NCI-H510A treated with DMSO at 0.1 percent for 48 hours (cell line): ENCODE measurements at regions not wholly inside any gene's neighbourhood (a gene's known extent, or its start where the extent isn't known, plus 50 kb on each side); places are given as distances from the start of the nearest gene placed in this dataset.
"Not testable (repeated sequence)": the region's sequence is repeated elsewhere in the genome, so short reads cannot be mapped to it uniquely, and the experiment has no call there.

ENCODE experiments used
- DNase-seq: peaks from one replicate; lab custom pipeline; 2025; lab: John Stamatoyannopoulos, UW

DNA sequence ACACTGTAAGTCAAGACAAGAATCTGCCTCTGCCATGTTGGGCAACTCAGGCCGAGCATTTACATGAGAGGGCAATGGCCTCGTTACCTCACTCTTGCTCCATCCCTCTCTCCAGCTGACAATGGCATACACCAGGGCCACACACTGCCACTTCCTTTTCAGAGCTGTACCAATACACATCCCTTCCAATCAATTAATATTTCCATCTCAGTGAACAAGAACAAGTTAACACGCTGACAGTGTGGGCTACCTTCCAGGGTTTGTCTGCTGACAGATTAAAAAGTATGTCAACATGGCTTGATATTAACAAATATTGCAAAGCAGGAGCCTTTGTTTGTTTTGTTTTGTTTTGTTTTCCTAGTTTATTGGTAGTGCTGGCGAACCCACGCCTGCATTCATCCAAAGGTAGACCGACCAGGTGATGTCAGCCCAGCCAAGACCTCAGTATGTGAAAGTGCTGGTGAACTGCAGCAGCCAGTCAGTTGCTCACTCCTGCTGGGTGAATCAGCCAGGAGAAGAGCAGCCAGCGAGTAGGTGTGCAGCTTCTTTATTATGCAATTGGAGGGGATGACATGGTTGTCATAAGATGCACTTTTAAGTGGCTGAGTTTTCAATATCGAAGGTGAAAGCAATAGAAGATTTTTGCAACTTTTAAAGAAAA lies 487.3 kb upstream of the JARID2 start:
- DNase-seq, result peak; percentile 32

DNA sequence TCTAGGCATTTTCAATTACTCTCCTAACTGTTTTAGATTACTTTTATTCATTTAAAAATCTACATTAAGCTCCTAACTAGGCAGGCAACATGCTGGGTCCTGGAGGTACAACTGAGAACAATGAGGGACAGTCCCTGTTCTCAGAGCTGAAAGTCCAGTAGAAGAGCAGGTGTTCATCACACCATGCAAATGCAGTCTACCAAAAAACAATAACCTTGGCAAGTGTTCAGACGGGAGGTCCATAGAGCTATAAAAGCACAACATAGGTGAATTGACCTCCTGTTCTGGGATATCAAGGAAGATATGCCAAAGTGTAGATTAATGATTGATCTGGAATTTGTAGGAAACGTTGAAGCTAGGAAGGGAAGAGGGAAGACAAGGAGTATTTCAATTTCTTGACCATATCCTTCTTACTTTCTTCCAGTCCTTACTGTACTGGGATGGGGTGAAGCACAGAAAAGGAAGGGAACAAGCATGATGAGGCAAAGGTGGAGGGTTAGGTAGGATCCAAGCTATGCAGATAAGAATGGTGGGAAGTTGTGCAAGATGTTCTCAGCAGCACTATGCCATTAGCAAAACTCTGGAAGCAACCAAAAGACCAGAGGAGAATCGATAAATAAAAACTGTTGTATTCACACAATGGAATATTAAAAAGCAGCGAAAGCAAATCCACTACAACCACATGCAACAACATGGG lies 485.7 kb upstream of the JARID2 start:
- DNase-seq, result no peak

DNA sequence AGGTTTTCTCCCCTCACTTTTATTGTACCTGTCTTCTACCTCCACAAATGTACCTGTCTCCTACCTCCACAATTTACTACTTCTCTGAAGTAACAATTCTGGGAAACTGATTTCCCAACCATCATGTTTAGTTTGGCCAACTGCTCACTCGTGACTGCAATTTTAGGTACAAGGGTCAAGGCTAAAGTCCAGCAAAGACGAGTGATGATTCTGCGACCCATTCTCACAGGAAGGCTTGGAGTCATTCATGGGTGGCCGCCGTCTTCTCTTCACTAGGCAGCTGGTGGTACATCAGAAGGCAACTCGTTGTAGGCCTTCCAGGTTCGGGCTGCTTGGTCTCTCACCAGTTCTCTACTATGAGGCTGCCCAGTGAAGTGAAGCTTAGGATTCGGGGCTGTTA lies 483.8 kb upstream of the JARID2 start:
- DNase-seq, result no peak

DNA sequence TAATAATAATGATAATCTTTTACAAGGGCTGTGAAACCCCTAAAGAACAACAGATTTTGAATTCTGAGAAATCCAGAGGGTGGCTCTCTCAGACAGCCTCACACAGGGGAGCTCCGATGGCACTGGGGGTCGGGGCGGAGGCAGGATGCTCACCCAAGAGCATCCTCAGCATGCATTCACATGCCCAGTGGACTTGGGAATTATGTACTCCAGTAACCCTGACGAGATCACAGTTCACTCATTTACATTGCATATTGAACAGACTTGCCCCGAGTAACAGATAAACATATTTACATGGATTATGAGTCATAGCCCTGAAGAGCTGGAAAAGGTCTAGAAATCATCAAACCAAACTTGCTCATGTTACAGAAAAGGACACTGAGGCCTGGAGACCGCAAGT lies 482.7 kb upstream of the JARID2 start:
- DNase-seq, result no peak

DNA sequence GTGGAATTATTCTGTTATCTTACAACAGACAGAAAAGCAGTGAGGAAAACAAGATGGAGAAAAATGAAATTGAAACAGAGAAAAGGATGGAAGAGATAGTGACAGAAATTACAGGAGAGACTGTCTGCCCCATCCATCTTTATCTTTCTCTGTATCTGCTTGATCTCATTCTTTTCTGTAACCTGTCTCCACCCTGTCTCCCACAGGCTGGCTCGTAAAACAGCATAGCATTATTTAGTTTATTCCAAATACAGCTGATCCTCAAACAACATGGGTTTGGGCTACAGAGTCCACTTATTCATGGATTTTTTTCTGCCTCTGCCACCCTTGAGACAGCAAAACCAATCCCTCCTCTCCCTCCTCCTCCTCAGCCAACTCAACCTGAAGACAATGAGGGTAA lies 482.3 kb upstream of the JARID2 start:
- no peak for DNase-seq

DNA sequence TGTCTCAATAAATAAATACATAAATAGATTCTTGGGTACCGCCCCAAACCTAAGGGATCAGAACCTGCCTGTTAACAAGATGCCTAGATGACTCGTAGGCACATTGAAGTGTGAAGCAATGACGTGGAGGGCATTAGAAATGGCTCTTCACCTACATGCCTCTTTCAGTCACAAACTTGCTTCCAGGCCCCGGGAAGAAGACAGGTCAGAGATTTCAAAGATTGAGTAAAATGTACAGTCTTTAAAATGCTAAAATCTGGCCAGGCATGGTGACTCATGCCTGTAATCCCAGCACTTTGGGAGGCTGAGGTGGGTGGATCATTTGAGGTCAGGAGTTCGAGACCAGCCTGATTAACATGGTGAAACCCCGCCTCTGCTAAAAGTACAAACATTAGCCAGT lies 480.8 kb upstream of the JARID2 start:
- DNase-seq, result no peak

DNA sequence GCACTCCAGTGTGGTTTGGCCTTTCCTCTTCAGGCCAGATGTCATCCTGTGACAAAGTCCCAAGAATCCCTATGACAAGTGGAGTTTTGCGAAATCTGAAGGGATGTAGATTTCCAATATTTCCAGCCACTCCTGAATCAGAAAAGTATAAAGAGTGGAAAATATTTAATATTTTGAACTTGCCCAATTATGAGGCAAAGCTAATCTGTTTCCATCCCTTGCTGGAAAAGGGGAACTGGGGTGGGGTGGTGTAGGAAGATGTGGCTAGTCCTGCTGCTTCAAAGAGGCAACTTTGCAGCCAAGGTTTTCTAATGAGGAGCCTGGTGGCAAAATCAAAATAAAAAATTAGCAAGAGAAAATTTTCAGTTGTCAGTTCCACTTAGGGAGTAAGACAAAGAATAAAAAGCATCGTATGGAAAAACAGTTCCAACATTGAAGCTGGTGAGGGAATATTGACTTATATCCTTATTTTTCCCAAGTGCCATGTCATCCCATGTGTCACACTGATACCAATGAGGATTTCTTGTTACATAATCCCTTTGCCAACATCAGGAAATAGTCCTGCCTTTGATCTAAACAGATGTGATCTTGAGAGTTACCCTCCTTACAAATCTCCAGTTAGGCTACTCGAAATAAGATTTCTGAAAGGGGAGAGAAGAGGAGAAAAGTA lies 480.0 kb upstream of the JARID2 start:
- DNase-seq, result no peak

DNA sequence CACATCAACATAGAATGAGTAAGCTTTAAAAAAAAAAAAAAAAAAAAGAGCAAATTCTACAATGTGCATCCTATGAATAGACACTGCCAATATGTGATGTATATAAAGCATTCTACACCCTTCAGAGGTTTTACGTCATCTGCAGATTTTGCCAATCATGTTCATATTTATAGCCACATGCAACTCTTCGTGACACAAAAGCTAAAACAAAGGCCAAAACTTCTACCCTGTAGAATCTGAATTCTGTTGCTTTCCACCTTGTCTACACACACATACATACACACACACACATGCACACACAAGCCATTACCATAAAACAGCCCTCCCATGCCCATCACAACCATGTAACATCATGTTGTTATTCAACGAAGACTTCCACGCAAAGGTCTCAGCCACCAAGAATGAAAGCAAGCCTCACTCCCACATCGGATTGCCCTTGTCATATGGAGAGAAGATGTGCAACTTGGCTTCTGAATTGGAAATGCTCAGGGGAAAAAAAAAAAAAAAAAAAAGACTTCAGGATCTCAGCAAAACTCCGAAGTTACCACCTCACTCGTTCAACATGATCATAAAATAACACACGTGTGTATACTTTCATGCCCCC lies 479.4 kb upstream of the JARID2 start:
- no peak for DNase-seq

DNA sequence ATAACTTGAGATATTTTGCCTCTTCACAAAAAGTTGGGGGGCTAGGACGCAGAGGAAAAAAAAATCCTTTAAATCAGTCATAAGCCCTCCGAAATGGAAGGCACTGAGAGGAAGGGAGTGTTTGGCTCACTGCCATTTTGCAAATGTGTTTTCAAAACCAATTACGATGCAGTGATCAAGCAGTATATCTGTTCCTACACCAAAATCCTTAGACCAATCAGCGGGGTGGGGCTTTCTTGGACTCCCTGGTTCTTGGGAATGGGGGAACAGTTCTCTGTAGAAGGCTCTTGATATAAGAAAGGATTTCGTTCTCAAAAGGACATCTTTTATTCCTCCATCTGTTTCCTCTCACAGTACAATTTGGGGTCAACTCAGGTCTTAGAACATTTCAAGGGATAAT lies 478.6 kb upstream of the JARID2 start:
- no peak for DNase-seq

DNA sequence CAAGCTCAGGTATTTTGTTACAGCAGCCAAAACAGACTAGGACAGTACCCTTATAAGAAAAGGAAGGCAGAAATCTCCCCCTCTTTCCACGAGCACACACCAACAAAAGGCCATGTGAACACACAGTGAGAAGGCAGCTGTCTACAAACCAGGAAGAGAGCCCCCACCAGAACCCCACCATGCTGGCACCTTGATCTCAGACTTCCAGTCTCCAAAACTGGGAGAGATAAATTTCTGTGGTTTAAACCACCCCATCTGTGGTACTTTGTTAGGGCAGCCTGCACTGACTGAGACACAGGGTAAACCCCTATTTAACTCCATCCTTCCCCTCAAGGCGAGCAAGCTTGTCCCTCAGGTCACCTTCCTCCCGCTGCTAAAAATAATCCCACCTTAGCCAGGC lies 475.8 kb upstream of the JARID2 start:
- no peak for DNase-seq

DNA sequence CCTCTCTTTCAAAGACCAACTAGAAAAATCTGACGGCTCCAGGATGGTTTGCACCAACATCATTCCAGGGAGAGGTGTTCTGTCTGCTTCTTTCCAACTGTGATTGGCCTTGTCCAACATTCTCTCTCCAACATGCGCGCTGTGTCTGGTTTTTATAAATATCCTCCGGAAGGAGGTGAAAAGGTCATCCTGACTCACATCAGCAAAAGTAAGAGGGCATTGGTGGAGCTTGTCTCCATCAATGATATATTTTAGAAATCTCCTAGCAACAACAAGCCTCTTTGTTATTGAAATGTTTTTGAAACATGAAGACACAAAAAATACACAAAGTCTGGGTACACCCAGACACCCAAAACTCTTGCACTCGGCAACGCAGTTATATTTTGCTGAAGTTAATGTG lies 475.3 kb upstream of the JARID2 start:
- no peak for DNase-seq

DNA sequence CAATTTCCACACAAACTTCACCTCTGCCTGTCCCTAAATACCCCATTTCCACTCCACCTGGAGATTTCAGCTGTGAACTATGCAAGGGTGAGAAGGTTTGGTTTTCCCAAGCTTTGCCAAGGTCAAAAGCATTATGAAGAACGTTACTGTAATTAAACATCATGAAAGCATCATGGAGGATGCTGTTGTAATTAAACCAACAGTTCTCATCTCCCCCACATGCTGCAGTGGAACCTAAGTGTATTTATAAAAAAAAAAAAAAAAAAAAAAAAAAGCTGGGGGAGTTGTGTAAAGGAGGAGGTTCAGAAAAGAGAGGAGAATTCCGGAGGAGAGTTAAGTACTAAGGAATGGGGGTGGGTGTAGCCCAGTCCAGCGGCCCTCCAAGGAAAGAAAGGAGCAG lies 474.9 kb upstream of the JARID2 start:
- no peak for DNase-seq

DNA sequence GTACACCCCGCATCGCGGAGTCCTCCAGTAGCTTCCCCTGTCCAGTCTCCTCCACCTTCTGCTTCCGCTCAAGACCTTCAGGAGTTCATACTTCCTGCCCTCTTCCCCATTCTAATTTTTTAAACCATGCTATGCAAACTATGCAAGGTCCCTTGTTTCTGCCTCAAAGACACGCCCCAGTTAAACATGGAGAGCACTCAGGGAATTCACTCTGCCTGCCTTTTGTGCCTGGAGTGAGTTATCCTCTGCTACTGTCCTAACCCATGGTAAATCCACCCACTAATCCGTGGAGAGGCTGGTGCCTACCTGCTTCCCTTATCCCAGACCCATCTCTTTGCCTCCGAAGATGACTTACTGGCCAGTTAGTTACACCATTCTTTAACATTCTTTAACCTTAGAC lies 473.7 kb upstream of the JARID2 start:
- no peak for DNase-seq

DNA sequence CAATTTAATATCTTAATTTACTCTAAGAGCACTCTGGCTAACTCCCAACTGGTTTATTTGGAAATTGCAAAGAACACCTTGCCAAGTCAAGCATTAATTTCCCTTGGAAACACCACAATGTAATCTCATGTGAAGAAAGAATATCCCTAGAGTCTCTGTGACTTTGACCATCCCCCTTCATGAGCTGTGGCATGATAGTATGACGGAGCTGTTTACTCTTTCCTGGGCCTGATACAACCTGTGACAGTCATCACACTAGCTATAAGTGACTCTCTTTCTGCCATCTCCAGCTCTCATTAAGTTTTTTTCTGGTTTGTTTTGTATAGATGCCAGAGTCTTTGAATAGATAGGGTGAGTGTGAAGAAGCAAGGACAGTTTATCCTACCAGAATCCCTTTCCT lies 470.3 kb upstream of the JARID2 start:
- peak; percentile 32 for DNase-seq

DNA sequence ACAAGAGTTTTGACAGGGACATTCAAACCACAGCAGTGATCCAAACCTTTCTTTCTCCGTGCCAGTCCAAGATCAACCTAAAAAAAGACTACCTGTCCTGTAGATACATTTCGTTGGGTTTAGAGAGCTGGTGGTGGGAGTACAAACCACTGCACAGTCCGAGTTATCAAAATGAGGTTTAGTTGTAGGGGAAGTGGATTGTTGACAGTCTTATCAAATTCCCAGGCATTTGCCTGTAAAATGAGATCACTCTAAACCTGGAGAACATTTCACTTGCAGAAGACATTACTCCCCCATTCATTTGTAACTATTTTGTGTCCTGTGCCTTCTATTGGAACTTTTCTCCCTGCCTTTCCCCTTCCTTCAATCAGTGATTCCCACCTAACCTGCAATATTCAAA lies 469.6 kb upstream of the JARID2 start:
- DNase-seq, result no peak

DNA sequence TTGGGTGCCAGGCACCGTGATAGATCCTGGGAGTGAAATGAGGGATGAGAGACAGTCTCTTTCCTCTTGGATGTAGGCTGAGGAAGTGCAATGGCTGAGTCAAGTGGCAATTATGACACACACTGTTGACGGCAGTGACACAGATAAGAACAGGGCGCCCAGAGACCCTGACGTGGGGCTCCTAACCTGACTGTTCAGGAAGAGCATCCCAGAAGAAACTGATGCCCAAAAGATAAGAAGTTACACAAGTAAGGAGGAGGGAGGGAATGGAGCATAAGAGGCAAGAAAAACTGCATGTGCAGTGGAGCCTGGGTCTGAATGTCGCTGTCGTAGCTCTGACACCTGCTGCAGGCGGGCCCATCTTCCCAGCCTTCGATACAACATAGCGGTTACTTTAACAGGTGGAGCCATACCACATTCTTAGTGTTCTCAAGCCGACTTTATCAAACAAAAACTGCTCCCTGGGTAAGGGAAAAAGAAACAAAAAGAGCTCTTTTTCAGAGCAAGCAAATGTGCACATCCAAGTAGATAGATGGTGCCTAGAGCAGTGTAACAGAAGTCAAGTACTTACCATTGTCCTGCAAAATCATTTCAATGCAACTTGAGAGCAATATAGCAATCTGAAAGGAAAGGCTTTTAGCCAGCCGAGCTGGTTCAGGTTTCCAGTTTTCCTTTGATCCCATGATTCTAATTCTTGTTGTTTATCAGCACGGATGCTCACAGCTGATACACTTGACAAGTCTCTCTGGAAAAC lies 463.9 kb upstream of the JARID2 start:
- peak; percentile 60 for DNase-seq

DNA sequence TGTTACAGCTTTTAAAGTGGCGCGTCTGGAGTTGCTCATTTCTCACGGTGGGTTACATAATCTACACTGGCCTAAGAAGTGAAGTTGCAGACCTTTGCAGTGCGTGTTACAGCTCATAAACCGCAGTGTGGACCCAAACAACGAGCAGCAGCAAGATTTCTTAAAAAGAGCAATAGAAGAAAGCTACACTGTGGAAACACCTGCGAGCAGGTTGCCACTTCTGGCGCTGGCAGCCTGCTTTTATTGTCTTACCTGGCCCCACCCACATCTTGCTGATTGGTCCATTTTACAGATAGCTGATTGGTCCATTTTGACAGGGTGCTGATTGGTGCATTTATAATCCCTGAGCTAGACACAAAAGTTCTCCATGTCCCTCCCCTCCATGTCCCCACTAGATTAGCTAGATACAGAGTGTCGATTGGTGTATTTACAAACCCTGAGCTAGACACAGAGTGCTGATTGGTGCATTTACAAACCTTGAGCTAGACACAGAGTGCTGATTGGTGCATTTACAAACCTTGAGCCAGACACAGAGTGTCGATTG lies 462.9 kb upstream of the JARID2 start:
- DNase-seq, result not testable (repeated sequence)

DNA sequence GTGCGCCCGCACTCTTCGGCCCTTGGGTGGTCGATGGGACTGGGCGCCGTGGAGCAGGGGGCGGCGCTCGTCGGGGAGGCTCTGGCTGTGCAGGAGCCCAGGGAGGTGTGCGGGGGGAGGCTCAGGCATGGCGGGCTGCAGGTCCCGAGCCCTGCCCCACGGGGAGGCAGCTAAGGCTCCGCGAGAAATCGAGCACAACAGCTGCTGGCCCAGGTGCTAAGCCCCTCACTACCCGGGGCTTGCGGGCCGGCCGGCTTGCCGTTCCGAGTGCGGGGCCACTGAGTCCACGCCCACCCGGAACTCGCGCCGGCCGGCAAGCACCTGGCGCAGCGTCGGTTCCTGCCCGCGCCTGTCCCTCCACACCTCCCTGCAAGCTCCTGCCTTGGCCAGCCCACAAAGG lies 462.3 kb upstream of the JARID2 start:
- DNase-seq, result no peak

DNA sequence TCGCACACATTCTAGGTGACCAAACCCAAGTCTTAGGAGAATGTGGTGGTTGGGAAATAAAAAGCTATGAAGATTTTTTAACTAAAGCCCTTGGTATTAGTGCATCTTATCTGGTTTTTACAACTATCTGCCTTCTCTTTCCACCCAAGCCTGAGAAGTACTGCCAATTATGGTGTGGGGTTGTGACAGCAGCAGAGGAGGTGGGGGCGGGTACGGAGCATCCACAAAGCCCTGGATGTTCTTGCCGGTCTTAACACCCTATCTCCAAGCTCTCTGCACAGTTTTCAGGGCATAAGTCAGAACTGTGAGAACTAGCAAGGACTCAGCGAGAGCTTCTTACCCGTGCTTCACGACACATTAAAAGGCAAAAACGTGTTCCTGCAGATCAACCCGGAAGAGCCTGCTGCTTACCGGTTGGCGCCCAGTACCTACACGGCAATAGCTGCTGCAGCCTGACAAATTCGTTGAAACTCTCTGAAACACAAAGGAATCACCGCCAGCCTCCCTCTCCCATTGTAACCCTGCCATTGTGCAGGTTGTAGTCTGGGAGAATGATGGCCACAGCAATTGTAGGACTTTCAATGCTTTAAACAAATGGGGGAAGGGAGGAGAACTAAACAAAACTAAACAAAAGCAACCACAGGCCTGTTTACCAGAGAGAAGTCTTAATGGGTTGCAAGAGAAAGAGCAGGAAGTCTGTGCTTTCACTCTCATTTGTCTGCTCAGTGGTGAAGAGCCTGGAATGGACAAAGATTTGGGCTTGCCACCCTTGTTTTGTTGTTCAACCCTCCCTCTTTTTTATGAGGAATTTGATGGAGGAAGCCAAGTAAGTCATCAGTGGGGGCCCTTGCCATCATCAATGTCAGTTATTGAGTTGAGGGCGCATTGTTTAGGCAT lies 461.0 kb upstream of the JARID2 start:
- peak; percentile 22 for DNase-seq

DNA sequence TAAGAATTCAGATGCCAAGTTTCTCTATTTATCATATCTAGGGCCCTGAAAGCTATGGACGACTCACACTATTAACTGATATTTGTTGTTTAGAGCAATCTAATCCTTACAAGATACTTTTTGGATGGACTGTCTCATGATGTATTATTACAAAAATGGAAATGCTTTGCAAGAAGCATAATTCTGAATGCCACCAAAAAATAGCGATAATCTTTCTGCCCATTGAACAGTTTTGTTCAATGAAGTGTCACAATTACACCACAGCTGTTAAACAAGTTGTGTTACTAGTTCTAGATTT lies 460.4 kb upstream of the JARID2 start:
- DNase-seq, result no peak

DNA sequence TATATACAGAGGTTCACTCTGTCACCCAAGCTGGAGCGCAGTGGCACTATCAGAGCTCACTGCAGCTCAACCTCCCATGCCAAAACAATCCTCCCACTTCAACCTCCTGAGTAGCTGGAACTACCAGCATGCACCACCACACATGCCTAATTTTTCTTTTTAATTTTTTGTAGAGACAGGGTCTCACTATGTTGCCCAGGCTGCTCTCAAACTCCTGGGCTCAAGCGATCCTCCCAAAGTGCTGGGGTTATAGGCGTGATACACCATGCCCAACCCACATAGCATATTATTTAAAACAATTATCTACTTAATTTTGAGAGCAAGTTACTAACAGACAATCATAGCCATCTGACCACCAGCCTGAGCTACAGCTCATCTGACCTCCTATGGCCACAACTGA lies 459.9 kb upstream of the JARID2 start:
- DNase-seq, result no peak
